Thyroid gland (tissue), 4 donors: ENCODE measurements at regions not wholly inside any gene's neighbourhood (a gene's known extent, or its start where the extent isn't known, plus 50 kb on each side); places are given as distances from the start of the nearest gene placed in this dataset.

Source experiments
- DNase-seq, 2 donors: peaks; one replicate each; pipeline ENCODE4 v3.0.0-alpha.2; 2019
- H3K27ac ChIP-seq, 3 donors: fragments of 200-600 bp; sonication (generic); 1 replicate in 2 of 3; 2 replicates in 1 of 3; pipeline ENCODE4 v1.5.1; 2016 to 2019; ENCODE audit warnings: mild to moderate bottlenecking in 1 of 3, moderate library complexity in 1 of 3
- H3K27me3 ChIP-seq: fragments of 200-600 bp; sonication (generic); one replicate; pipeline ENCODE4 v1.5.1; 2019
- H3K36me3 ChIP-seq, 2 donors: fragments of 200-600 bp; sonication (generic); one replicate each; pipeline ENCODE4 v1.5.1; 2016 to 2019
- H3K4me1 ChIP-seq, 2 donors: fragments of 200-600 bp; sonication (generic); one replicate each; pipeline ENCODE4 v1.5.1; 2017 to 2019
- H3K4me3 ChIP-seq, 3 donors: fragments of 200-600 bp; sonication (generic); replicated peaks in 1 of 3; 1 replicate in 2 of 3; 2 replicates in 1 of 3; pipeline ENCODE4 v1.5.1; 2016; ENCODE audit warnings: mild to moderate bottlenecking in 1 of 3
- H3K9me3 ChIP-seq: fragments of 200-600 bp; sonication (generic); one replicate; pipeline ENCODE4 v1.5.1; 2017
- POLR2A ChIP-seq, 2 donors: fragments of 450-650 bp; IDR thresholded peaks; one replicate each; pipeline ENCODE4 v1.6.1; 2017; ENCODE audit warnings: antibody characterized with exemption in 2 of 2, mild to moderate bottlenecking in 2 of 2, moderate library complexity in 1 of 2
- WGBS, 2 donors: methylation state at CpG; one replicate each; pipeline ENCODE4 v1.1.5; 2017; 5-methylcytosine and 5-hydroxymethylcytosine counted together
- intact Hi-C: fragments of 100-400 bp; cut with DNase I; formaldehyde crosslinking; loops from one replicate; pipeline ENCODE4 v1.15.1; 2023
- TF ChIP-seq, protein P1 (sequence below), 6 experiments: fragments of 200-600 bp in 3 of 6; fragments of 450-650 bp in 3 of 6; sonication (generic) in 3 of 6; IDR thresholded peaks; one replicate each; pipeline ENCODE4 v1.5.1; 2016 to 2019; ENCODE audit warnings: antibody characterized with exemption in 6 of 6, mild to moderate bottlenecking in 2 of 6, inconsistent platforms in 1 of 6, moderate library complexity in 1 of 6

DNA sequence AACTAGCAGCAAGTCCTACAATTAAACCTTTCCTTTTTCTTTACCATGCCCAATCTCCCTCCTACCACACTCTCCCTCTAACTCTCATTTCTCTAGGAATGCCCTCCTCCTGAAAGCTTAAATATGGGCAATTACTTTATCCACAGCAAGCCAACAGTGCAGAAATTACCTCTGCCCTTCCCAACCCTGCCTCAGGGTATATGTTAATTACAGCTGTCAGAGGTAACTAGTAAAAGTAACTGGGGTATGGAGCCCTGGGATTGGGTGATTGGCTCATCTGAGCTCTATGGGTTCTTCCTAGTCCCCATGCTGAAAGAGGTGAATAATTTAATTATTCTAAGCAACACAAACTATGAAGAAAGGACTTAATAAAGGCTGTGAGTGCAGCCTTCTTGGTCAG is 478.9 kb upstream of the NMUR2 start:
- intact Hi-C loops = no loop called here
- no peak for TF ChIP-seq POLR2A (IDR thresholded peaks at IDR 0.05)
- TF ChIP-seq, protein P1, sequence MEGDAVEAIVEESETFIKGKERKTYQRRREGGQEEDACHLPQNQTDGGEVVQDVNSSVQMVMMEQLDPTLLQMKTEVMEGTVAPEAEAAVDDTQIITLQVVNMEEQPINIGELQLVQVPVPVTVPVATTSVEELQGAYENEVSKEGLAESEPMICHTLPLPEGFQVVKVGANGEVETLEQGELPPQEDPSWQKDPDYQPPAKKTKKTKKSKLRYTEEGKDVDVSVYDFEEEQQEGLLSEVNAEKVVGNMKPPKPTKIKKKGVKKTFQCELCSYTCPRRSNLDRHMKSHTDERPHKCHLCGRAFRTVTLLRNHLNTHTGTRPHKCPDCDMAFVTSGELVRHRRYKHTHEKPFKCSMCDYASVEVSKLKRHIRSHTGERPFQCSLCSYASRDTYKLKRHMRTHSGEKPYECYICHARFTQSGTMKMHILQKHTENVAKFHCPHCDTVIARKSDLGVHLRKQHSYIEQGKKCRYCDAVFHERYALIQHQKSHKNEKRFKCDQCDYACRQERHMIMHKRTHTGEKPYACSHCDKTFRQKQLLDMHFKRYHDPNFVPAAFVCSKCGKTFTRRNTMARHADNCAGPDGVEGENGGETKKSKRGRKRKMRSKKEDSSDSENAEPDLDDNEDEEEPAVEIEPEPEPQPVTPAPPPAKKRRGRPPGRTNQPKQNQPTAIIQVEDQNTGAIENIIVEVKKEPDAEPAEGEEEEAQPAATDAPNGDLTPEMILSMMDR (IDR thresholded peaks at IDR 0.05) = no peak
- no peak for DNase-seq

DNA sequence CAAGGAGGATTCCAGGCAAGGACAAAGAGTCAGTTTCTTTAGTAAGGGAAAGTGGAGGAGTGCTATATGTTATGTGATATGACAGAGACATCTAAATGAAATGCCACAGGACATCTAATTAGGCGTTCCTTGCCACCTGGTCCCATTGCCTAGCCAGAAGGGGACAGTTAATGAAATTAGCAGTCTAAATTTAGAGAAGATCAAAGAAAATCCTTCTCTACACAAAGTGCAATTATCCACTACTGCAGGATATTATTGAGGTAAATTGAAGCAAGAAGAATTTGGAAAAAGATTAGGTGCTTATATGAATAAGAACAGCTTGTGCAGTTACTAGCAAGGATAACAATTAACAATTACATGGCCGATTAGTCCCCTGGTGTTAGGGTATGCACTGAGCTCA is 495.3 kb upstream of the NMUR2 start:
- DNase-seq = no peak
- Histone ChIP-seq H3K27me3 (no peaks in the 10 kb centered on the region), H3K9me3 (no peaks in the 10 kb centered on the region), H3K36me3 (no peaks in the 10 kb centered on the region), H3K4me1 (no peaks in the 10 kb centered on the region), H3K4me3 (no peak overlapping the region), H3K27ac (no peak overlapping the region)
- 66 to 72% methylated on average over 2 of the region's 2 CpGs for WGBS, 2 donors
- intact Hi-C loops = no loop called here
- TF ChIP-seq, protein P1 (IDR thresholded peaks at IDR 0.05) = no peak
- no peak for TF ChIP-seq POLR2A (IDR thresholded peaks at IDR 0.05)

More for the DNA sequence above, 478.9 kb upstream of the NMUR2 start:
- no peak overlapping the region for H3K27ac ChIP-seq
- no peaks in the 10 kb centered on the region for H3K9me3 ChIP-seq
- no peaks in the 10 kb centered on the region for H3K36me3 ChIP-seq
- H3K4me3 ChIP-seq = no peak overlapping the region
- no peaks in the 10 kb centered on the region for H3K27me3 ChIP-seq
- no peaks in the 10 kb centered on the region for H3K4me1 ChIP-seq

DNA sequence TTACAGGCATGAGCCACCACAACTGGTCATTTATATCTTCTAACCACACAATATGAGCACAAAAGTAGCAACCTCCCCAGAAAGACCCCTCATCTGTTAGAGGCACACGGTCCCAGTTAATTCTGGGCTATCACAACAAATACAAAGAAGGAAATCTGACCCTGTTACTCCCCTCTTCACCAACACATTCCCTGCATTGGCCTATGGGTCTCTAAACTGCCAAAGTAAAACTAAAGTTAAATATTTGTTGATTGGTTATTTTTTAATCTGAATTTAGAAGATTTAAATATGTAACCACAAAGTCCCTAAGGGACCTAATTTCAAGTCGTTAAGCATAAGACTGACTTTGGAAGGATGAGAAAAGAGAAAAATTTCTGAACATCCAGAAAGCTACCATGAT is 496.7 kb upstream of the NMUR2 start:
- H3K4me1 ChIP-seq = no peaks in the 10 kb centered on the region
- intact Hi-C loops = no loop called here

DNA sequence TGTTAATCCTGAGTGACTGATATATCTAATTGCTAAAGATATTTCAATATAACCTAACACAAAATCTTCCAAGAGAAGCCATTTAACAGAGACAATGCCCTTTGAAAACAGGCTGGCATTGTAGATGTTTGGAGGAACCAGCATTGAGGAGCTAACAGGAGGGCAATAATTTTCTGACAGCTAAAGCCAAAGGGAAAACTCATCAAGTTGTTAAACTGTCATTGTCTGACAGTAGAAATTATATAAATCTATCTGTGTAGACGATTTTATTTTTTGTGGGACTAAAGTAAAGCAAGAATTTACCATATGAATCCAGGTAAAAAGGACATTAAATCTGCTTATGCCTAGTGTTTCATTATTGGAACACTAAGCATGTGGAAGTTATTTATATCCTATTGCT is 500.2 kb upstream of the NMUR2 start:
- H3K36me3 ChIP-seq = no peaks in the 10 kb centered on the region
- no peaks in the 10 kb centered on the region for H3K4me1 ChIP-seq
- DNase-seq = no peak
- 53 to 55% methylated on average over 1 of the region's 1 CpG for WGBS, 2 donors
- H3K27ac ChIP-seq = no peak overlapping the region
- no peak overlapping the region for H3K4me3 ChIP-seq
- intact Hi-C loops = no loop called here
- TF ChIP-seq, protein P1 (IDR thresholded peaks at IDR 0.05) = no peak
- no peak for TF ChIP-seq POLR2A (IDR thresholded peaks at IDR 0.05)
- no peaks in the 10 kb centered on the region for H3K9me3 ChIP-seq
- H3K27me3 ChIP-seq = no peaks in the 10 kb centered on the region

More for the DNA sequence above, 496.7 kb upstream of the NMUR2 start:
- Histone ChIP-seq H3K27ac (no peak overlapping the region), H3K9me3 (no peaks in the 10 kb centered on the region), H3K36me3 (no peaks in the 10 kb centered on the region), H3K27me3 (no peaks in the 10 kb centered on the region), H3K4me3 (no peak overlapping the region)
- TF ChIP-seq, protein P1 (IDR thresholded peaks at IDR 0.05) = no peak
- no peak for TF ChIP-seq POLR2A (IDR thresholded peaks at IDR 0.05)
- DNase-seq = no peak
- WGBS, 2 donors = 55 to 72% methylated on average over 2 of the region's 2 CpGs

DNA sequence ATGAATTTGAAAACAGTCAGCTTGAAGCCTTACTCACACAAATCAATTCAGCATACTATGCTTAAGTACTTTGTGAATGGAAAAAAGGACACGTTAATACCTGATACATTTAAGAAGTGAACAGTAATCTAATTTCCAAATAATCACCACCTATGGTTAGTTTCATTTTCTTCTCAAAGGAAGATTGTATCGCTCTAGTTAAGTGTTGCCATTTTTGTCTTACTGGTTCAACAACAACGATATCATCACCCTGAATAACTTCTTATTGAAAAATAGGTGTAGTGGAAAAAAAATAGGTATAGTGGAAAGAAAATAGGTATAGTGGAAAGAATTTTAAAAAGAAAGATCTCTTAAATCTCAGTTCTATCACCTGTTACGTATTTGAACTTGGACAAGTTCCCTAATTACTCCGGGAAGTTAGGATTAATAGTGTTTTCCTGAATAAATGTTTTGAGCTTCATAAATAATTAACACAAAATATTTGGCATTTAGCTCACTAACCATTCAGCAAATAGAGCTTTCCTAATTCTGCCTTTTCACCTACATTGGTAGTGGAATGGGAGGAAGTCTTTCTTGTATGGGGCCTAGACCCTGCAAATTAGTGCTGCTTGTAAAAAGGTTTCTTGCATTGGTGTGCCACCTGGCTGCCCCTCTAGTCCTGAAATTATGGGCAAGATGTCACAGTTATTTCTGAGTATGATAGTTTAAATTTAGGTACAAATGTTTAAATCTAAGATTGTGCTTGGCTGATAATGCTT is 502.6 kb upstream of the NMUR2 start:
- intact Hi-C loops = no loop called here
- Histone ChIP-seq H3K9me3 (no peaks in the 10 kb centered on the region), H3K36me3 (no peaks in the 10 kb centered on the region), H3K4me3 (no peak overlapping the region), H3K27ac (no peak overlapping the region), H3K4me1 (no peaks in the 10 kb centered on the region), H3K27me3 (no peaks in the 10 kb centered on the region)
- WGBS, 2 donors = 86 to 89% methylated on average over 5 of the region's 5 CpGs
- no peak for DNase-seq
- TF ChIP-seq, protein P1 (IDR thresholded peaks at IDR 0.05) = no peak
- no peak for TF ChIP-seq POLR2A (IDR thresholded peaks at IDR 0.05)
